Liver (tissue), 8 donors: ENCODE measurements at regions not wholly inside any gene's neighbourhood (a gene's known extent, or its start where the extent isn't known, plus 50 kb on each side); places are given as distances from the start of the nearest gene placed in this dataset.

ENCODE experiments used
- DNase-seq: peaks from one replicate; pipeline ENCODE4 v3.0.0-alpha.2; 2017; ENCODE audit warnings: low spot score
- H3K27ac ChIP-seq, 2 donors: one replicate each; pipeline ENCODE4 v1.7.0; 2013; ENCODE audit warnings: inconsistent platforms in 2 of 2, low read length in 2 of 2, control low read depth in 1 of 2, low read depth in 1 of 2, mild to moderate bottlenecking in 1 of 2
- H3K27me3 ChIP-seq, 4 donors: one replicate each; pipeline versions ENCODE4 v1.6.1 to v1.7.0; 2013; ENCODE audit warnings: low read length in 3 of 4, inconsistent platforms in 1 of 4, mild to moderate bottlenecking in 1 of 4, moderate library complexity in 1 of 4; ENCODE audit not compliant: control insufficient read depth in 4 of 4, insufficient read depth in 4 of 4
- H3K36me3 ChIP-seq, 4 donors: one replicate each; pipeline versions ENCODE4 v1.6.1 to v1.7.0; 2013; ENCODE audit warnings: low read length in 3 of 4, mild to moderate bottlenecking in 3 of 4, low read depth in 1 of 4, moderate library complexity in 1 of 4; ENCODE audit not compliant: control insufficient read depth in 4 of 4, insufficient read depth in 3 of 4
- H3K4me1 ChIP-seq, 4 donors: one replicate each; pipeline versions ENCODE4 v1.6.1 to v1.7.0; 2013; ENCODE audit warnings: low read length in 3 of 4, mild to moderate bottlenecking in 3 of 4, moderate library complexity in 1 of 4; ENCODE audit not compliant: control insufficient read depth in 4 of 4, insufficient read depth in 4 of 4
- H3K4me3 ChIP-seq, 3 donors: one replicate each; pipeline versions ENCODE4 v1.6.1 to v1.7.0; 2013; ENCODE audit warnings: low read length in 3 of 3, control low read depth in 1 of 3, low read depth in 1 of 3, mild to moderate bottlenecking in 1 of 3
- H3K9ac ChIP-seq, 2 donors: one replicate each; pipeline ENCODE4 v1.7.0; 2013; ENCODE audit warnings: low read length in 2 of 2, mild to moderate bottlenecking in 2 of 2, moderate library complexity in 2 of 2, control low read depth in 1 of 2, low read depth in 1 of 2
- H3K9me3 ChIP-seq, 4 donors: one replicate each; pipeline versions ENCODE4 v1.6.1 to v1.7.0; 2013; ENCODE audit warnings: low read length in 3 of 4; ENCODE audit not compliant: control insufficient read depth in 4 of 4
- CTCF ChIP-seq: fragments of 150-350 bp; IDR thresholded peaks from 2 replicates; pipeline ENCODE4 v1.5.1; 2017; ENCODE audit warnings: improper control_type of control experiment, low read depth, low read length; ENCODE audit not compliant: missing input control
- FOXA1 ChIP-seq: IDR thresholded peaks from 2 replicates; pipeline ENCODE4 v1.6.1; 2016; ENCODE audit warnings: antibody characterized with exemption
- GABPA ChIP-seq, 2 donors: IDR thresholded peaks in 1 of 2; conservative IDR thresholded peaks in 1 of 2; 2 replicates each; pipeline ENCODE4 v1.6.1; 2016; ENCODE audit warnings: antibody characterized with exemption in 2 of 2, mild to moderate bottlenecking in 1 of 2, moderate library complexity in 1 of 2
- HNF4A ChIP-seq, 2 donors: conservative IDR thresholded peaks; 2 replicates each; pipeline ENCODE4 v1.6.1; 2016; ENCODE audit warnings: antibody characterized with exemption in 2 of 2, mild to moderate bottlenecking in 2 of 2
- HNF4G ChIP-seq: IDR thresholded peaks from 2 replicates; pipeline ENCODE4 v1.6.1; 2016; ENCODE audit warnings: antibody characterized with exemption
- JUND ChIP-seq, 2 donors: IDR thresholded peaks; 2 replicates each; pipeline ENCODE4 v1.6.1; 2016; ENCODE audit warnings: antibody characterized with exemption in 2 of 2
- MAX ChIP-seq: IDR thresholded peaks from 2 replicates; pipeline ENCODE4 v1.6.1; 2016; ENCODE audit warnings: antibody characterized with exemption
- NR2F2 ChIP-seq: IDR thresholded peaks from 2 replicates; pipeline ENCODE4 v1.6.1; 2016; ENCODE audit warnings: antibody characterized with exemption
- RAD21 ChIP-seq, 2 donors: IDR thresholded peaks; 2 replicates each; pipeline ENCODE4 v1.6.1; 2016; ENCODE audit warnings: antibody characterized with exemption in 2 of 2, mild to moderate bottlenecking in 2 of 2
- REST ChIP-seq: IDR thresholded peaks from 2 replicates; pipeline ENCODE4 v1.6.1; 2016; ENCODE audit warnings: antibody characterized with exemption, mild to moderate bottlenecking
- SP1 ChIP-seq: IDR thresholded peaks from 2 replicates; pipeline ENCODE4 v1.6.1; 2018; ENCODE audit warnings: antibody characterized with exemption, mild to moderate bottlenecking
- ZBTB33 ChIP-seq: IDR thresholded peaks from 2 replicates; pipeline ENCODE4 v1.6.1; 2016; ENCODE audit warnings: antibody characterized with exemption
- WGBS: extraction: QIAGEN DNeasy Blood & Tissue Kit; methylation state at CpG from one replicate; pipeline ENCODE4 v1.1.7; 2013; 5-methylcytosine and 5-hydroxymethylcytosine counted together
- donor health status: healthy.
- donor health status: healthy.
- donor health status: healthy.
- donor health status: healthy.
- donor health status: healthy.

GRCh38 chr4:30837131-30837539, 117.0 kb downstream of the PCDH7 start (continued):
- TF ChIP-seq CTCF = no peak

- H3K27me3 ChIP-seq = no peaks in the 10 kb centered on the region
- H3K4me3 ChIP-seq = no peak overlapping the region
- DNase-seq = no peak
- TF ChIP-seq ZBTB33 = no peak
- TF ChIP-seq SP1 = no peak
- no peak for TF ChIP-seq NR2F2
- H3K4me1 ChIP-seq = no peaks in the 10 kb centered on the region
- H3K9me3 ChIP-seq = no peaks in the 10 kb centered on the region
- WGBS = 65% methylated on average over 2 of the region's 2 CpGs
- H3K36me3 ChIP-seq = no peaks in the 10 kb centered on the region
- H3K27ac ChIP-seq = no peak overlapping the region
- no peak overlapping the region for H3K9ac ChIP-seq
Observed at GRCh38 chr4:30837861-30838260, 117.7 kb downstream of the PCDH7 start.

- H3K4me1 ChIP-seq = no peaks in the 10 kb centered on the region
- H3K27me3 ChIP-seq = no peaks in the 10 kb centered on the region
- no peaks in the 10 kb centered on the region for H3K36me3 ChIP-seq
- no peak overlapping the region for H3K9ac ChIP-seq
- no peak for DNase-seq
- WGBS = 35% methylated on average over 3 of the region's 3 CpGs
- no peak overlapping the region for H3K4me3 ChIP-seq
- TF ChIP-seq GABPA (IDR thresholded peaks at IDR 0.05 in 1 of 2, conservative IDR thresholded peaks at IDR 0.05 in 1 of 2) (no peak), RAD21 (IDR thresholded peaks at IDR 0.05) (no peak), SP1 (no peak), JUND (IDR thresholded peaks at IDR 0.05) (no peak), FOXA1 (no peak), HNF4A (conservative IDR thresholded peaks at IDR 0.05) (no peak), REST (no peak), HNF4G (no peak), MAX (no peak), CTCF (no peak), NR2F2 (no peak)
- H3K9me3 ChIP-seq = no peaks in the 10 kb centered on the region
- H3K27ac ChIP-seq = no peak overlapping the region
Observed at GRCh38 chr4:30838331-30838730, 118.2 kb downstream of the PCDH7 start.
